SK-N-SH treated with all-trans-retinoic acid at 6 μM for 48 hours (cell line): ENCODE measurements at regions not wholly inside any gene's neighbourhood (a gene's known extent, or its start where the extent isn't known, plus 50 kb on each side); places are given as distances from the start of the nearest gene placed in this dataset.

Experiments
- ATAC-seq: fragments of 200-7000 bp; cut with Tn5 transposase; 3 replicates; pipeline ENCODE4 v1.9.1; 2020; ENCODE audit warnings: mild to moderate bottlenecking, moderate library complexity
- ARNTL ChIP-seq: fragments of 450-650 bp; formaldehyde crosslinking; IDR thresholded peaks from 2 replicates; pipeline ENCODE4 v1.5.0; 2020; ENCODE audit warnings: low read depth, mild to moderate bottlenecking, moderate library complexity, borderline replicate concordance
- BACH2 ChIP-seq: fragments of 250-450 bp; sonication (Bioruptor Pico); IDR thresholded peaks from 2 replicates; pipeline ENCODE4 v1.9.0; 2021; ENCODE audit warnings: mild to moderate bottlenecking, borderline replicate concordance
- CREB5 ChIP-seq: fragments of 250-450 bp; sonication (Bioruptor Pico); IDR thresholded peaks from 2 replicates; pipeline ENCODE4 v1.5.1; 2020; ENCODE audit warnings: low read depth, mild to moderate bottlenecking, moderate library complexity
- CSDC2 ChIP-seq: fragments of 250-450 bp; sonication (Bioruptor Pico); IDR thresholded peaks from 2 replicates; pipeline ENCODE4 v1.5.0; 2020; ENCODE audit warnings: mild to moderate bottlenecking, moderate library complexity
- CSRNP3 ChIP-seq: fragments of 250-450 bp; sonication (Bioruptor Pico); IDR thresholded peaks from 2 replicates; pipeline ENCODE4 v1.5.1; 2021; ENCODE audit warnings: mild to moderate bottlenecking, moderate library complexity
- ESRRG ChIP-seq: fragments of 250-450 bp; sonication (Bioruptor Pico); IDR thresholded peaks from 2 replicates; pipeline ENCODE4 v1.6.1; 2021; ENCODE audit warnings: mild to moderate bottlenecking
- GLIS3 ChIP-seq: fragments of 250-450 bp; sonication (Bioruptor Pico); IDR thresholded peaks from 2 replicates; pipeline ENCODE4 v1.5.0; 2020; ENCODE audit warnings: mild to moderate bottlenecking, moderate library complexity
- ISL1 ChIP-seq: fragments of 250-450 bp; sonication (Bioruptor Pico); IDR thresholded peaks from 2 replicates; pipeline ENCODE4 v2.1.2; 2022; ENCODE audit warnings: mild to moderate bottlenecking, moderate library complexity
- OSR1 ChIP-seq: fragments of 250-450 bp; sonication (Bioruptor Pico); IDR thresholded peaks from 2 replicates; pipeline ENCODE4 v1.8.0; 2022; ENCODE audit warnings: moderate library complexity, mild to moderate bottlenecking, inconsistent platforms
- POU6F1 ChIP-seq: fragments of 250-450 bp; sonication (Bioruptor Pico); IDR thresholded peaks from 2 replicates; pipeline ENCODE4 v1.8.0; 2021; ENCODE audit warnings: low read depth, mild to moderate bottlenecking, moderate library complexity, borderline replicate concordance
- PPARA ChIP-seq: fragments of 250-450 bp; sonication (Bioruptor Pico); IDR thresholded peaks from 2 replicates; pipeline ENCODE4 v1.5.0; 2020; ENCODE audit warnings: mild to moderate bottlenecking, borderline replicate concordance
- RARB ChIP-seq: fragments of 250-450 bp; sonication (Bioruptor Pico); IDR thresholded peaks from 2 replicates; pipeline ENCODE4 v1.8.0; 2021; ENCODE audit warnings: mild to moderate bottlenecking, moderate library complexity
- SNAI2 ChIP-seq: fragments of 250-450 bp; sonication (Bioruptor Pico); IDR thresholded peaks from 2 replicates; pipeline ENCODE4 v1.5.0; 2020; ENCODE audit warnings: mild to moderate bottlenecking, moderate library complexity
- TCF4 ChIP-seq: fragments of 250-450 bp; sonication (Bioruptor Pico); IDR thresholded peaks from 2 replicates; pipeline ENCODE4 v1.8.0; 2021; ENCODE audit warnings: mild to moderate bottlenecking, moderate library complexity, borderline replicate concordance
- TSHZ2 ChIP-seq: fragments of 250-450 bp; sonication (Bioruptor Pico); IDR thresholded peaks from 2 replicates; pipeline ENCODE4 v1.5.0; 2020; ENCODE audit warnings: mild to moderate bottlenecking, moderate library complexity
- ZC3H10 ChIP-seq: fragments of 250-450 bp; sonication (Bioruptor Pico); IDR thresholded peaks from 2 replicates; pipeline ENCODE4 v1.5.1; 2021; ENCODE audit warnings: mild to moderate bottlenecking, moderate library complexity
- ZFP30 ChIP-seq: fragments of 450-650 bp; formaldehyde crosslinking; IDR thresholded peaks from 2 replicates; pipeline ENCODE4 v1.5.0; 2022; ENCODE audit warnings: mild to moderate bottlenecking, moderate library complexity
- ZNF565 ChIP-seq: fragments of 450-650 bp; formaldehyde crosslinking; conservative IDR thresholded peaks from 2 replicates; pipeline ENCODE4 v1.5.0; 2020; ENCODE audit warnings: low read depth, mild to moderate bottlenecking, moderate library complexity
- ZNF70 ChIP-seq: fragments of 450-650 bp; formaldehyde crosslinking; IDR thresholded peaks from 2 replicates; pipeline ENCODE4 v1.5.0; 2020; ENCODE audit warnings: mild to moderate bottlenecking, moderate library complexity
- ZNF8 ChIP-seq: fragments of 450-650 bp; formaldehyde crosslinking; IDR thresholded peaks from 2 replicates; pipeline ENCODE4 v1.5.0; 2020; ENCODE audit warnings: mild to moderate bottlenecking, moderate library complexity
- TF ChIP-seq, protein P1 (sequence below): fragments of 250-450 bp; sonication (Bioruptor Pico); IDR thresholded peaks from 2 replicates; pipeline ENCODE4 v1.8.0; 2020; ENCODE audit warnings: mild to moderate bottlenecking, moderate library complexity, borderline replicate concordance

GRCh38 chr4:84031401-84031800, 467.7 kb downstream of the NKX6-1 start:
- TF ChIP-seq RARB (CRISPR knock-in tag) (no peak), OSR1 (CRISPR knock-in tag) (no peak), GLIS3 (CRISPR knock-in tag) (no peak), ZNF565 (no peak), TSHZ2 (no peak), SNAI2 (CRISPR knock-in tag) (no peak), TCF4 (no peak), CSDC2 (CRISPR knock-in tag) (no peak), ISL1 (CRISPR knock-in tag) (no peak), ZFP30 (no peak), ZNF8 (no peak), BACH2 (CRISPR knock-in tag) (no peak), PPARA (no peak), CREB5 (CRISPR knock-in tag) (no peak), CSRNP3 (no peak), ARNTL (CRISPR knock-in tag) (no peak)
- ATAC-seq = no peak

GRCh38 chr4:84028340-84028739, 470.8 kb downstream of the NKX6-1 start:
- TF ChIP-seq ARNTL (CRISPR knock-in tag) (no peak), ZNF565 (no peak), ZNF70 (CRISPR knock-in tag) (no peak), POU6F1 (CRISPR knock-in tag) (no peak), TSHZ2 (no peak), BACH2 (CRISPR knock-in tag) (no peak), GLIS3 (CRISPR knock-in tag) (no peak), PPARA (no peak), ZFP30 (no peak), SNAI2 (CRISPR knock-in tag) (no peak)
- no peak for ATAC-seq

GRCh38 chr4:84024405-84024804, 474.7 kb downstream of the NKX6-1 start:
- ATAC-seq = no peak
- TF ChIP-seq, protein P1, sequence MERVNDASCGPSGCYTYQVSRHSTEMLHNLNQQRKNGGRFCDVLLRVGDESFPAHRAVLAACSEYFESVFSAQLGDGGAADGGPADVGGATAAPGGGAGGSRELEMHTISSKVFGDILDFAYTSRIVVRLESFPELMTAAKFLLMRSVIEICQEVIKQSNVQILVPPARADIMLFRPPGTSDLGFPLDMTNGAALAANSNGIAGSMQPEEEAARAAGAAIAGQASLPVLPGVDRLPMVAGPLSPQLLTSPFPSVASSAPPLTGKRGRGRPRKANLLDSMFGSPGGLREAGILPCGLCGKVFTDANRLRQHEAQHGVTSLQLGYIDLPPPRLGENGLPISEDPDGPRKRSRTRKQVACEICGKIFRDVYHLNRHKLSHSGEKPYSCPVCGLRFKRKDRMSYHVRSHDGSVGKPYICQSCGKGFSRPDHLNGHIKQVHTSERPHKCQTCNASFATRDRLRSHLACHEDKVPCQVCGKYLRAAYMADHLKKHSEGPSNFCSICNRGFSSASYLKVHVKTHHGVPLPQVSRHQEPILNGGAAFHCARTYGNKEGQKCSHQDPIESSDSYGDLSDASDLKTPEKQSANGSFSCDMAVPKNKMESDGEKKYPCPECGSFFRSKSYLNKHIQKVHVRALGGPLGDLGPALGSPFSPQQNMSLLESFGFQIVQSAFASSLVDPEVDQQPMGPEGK (CRISPR knock-in tag) = no peak
- TF ChIP-seq ZNF70 (CRISPR knock-in tag) (no peak), TSHZ2 (no peak), OSR1 (CRISPR knock-in tag) (no peak), CREB5 (CRISPR knock-in tag) (no peak), ZC3H10 (CRISPR knock-in tag) (no peak), ISL1 (CRISPR knock-in tag) (no peak), ESRRG (CRISPR knock-in tag) (no peak), SNAI2 (CRISPR knock-in tag) (no peak)
